ENCODE measurements at regions not wholly inside any gene's neighbourhood (a gene's known extent, or its start where the extent isn't known, plus 50 kb on each side); places are given as distances from the start of the nearest gene placed in this dataset.

- 64 to 73% (median 68%) methylated on average over 2 of the region's 2 CpGs for WGBS, 4 donors
- Histone ChIP-seq H3K27me3 (no peaks in the 10 kb centered on the region), H3K4me3 (no peak overlapping the region), H3K27ac (no peak overlapping the region), H3K9me3 (replicated peaks in 1 of 3) (no peaks in the 10 kb centered on the region), H3K4me1 (replicated peaks in 1 of 2) (no peaks in the 10 kb centered on the region), H3K36me3 (replicated peaks in 1 of 2) (no peaks in the 10 kb centered on the region)
- no peak for DNase-seq
- no peak for TF ChIP-seq CTCF (IDR thresholded peaks at IDR 0.05)
- TF ChIP-seq POLR2A (IDR thresholded peaks at IDR 0.05) = no peak
- intact Hi-C loops (cut with DNase I) = no loop called here
Measured at GRCh38 chr18:75836516-75836915, 409.0 kb upstream of the SMIM21 start.

- no peaks in the 10 kb centered on the region for H3K27me3 ChIP-seq
- intact Hi-C loops (cut with DNase I) = no loop called here
- no peak overlapping the region for H3K4me3 ChIP-seq
- DNase-seq = no peak
- H3K4me1 ChIP-seq (replicated peaks in 1 of 2) = no peaks in the 10 kb centered on the region
- no peaks in the 10 kb centered on the region for H3K9me3 ChIP-seq (replicated peaks in 1 of 3)
- no peak overlapping the region for H3K27ac ChIP-seq
- 86 to 98% (median 94%) methylated on average over 4 of the region's 4 CpGs for WGBS, 4 donors
- TF ChIP-seq POLR2A (IDR thresholded peaks at IDR 0.05) (no peak), CTCF (IDR thresholded peaks at IDR 0.05) (no peak)
- no peaks in the 10 kb centered on the region for H3K36me3 ChIP-seq (replicated peaks in 1 of 2)
Measured at GRCh38 chr18:75831960-75832359, 404.5 kb upstream of the SMIM21 start.

GRCh38 chr18:75830828-75831227 is 403.3 kb upstream of the SMIM21 start:
- H3K36me3 ChIP-seq (replicated peaks in 1 of 2) = no peaks in the 10 kb centered on the region
- H3K9me3 ChIP-seq (replicated peaks in 1 of 3) = no peaks in the 10 kb centered on the region
- no peak for TF ChIP-seq POLR2A (IDR thresholded peaks at IDR 0.05)
- TF ChIP-seq CTCF (IDR thresholded peaks at IDR 0.05) = no peak
- intact Hi-C loops (cut with DNase I) = no loop called here
- no peaks in the 10 kb centered on the region for H3K4me1 ChIP-seq (replicated peaks in 1 of 2)
- no peak overlapping the region for H3K4me3 ChIP-seq
- 50 to 67% (median 65%) methylated on average over 2 of the region's 2 CpGs for WGBS, 4 donors
- no peaks in the 10 kb centered on the region for H3K27me3 ChIP-seq
- no peak for DNase-seq
- H3K27ac ChIP-seq = no peak overlapping the region

- Histone ChIP-seq H3K36me3 (replicated peaks in 1 of 2) (no peaks in the 10 kb centered on the region), H3K27me3 (no peaks in the 10 kb centered on the region), H3K4me1 (replicated peaks in 1 of 2) (no peaks in the 10 kb centered on the region), H3K9me3 (replicated peaks in 1 of 3) (no peaks in the 10 kb centered on the region), H3K27ac (no peak overlapping the region), H3K4me3 (no peak overlapping the region)
- no peak for TF ChIP-seq CTCF (IDR thresholded peaks at IDR 0.05)
- no peak for TF ChIP-seq POLR2A (IDR thresholded peaks at IDR 0.05)
- intact Hi-C loops (cut with DNase I) = no loop called here
- WGBS, 4 donors = 73 to 77% (median 73%) methylated on average over 4 of the region's 4 CpGs
- no peak for DNase-seq
Measured at GRCh38 chr18:75829091-75829490, 401.6 kb upstream of the SMIM21 start.

Measured in adrenal gland (tissue), 9 donors.